HEK293T (cell line): ENCODE measurements at regions not wholly inside any gene's neighbourhood (a gene's known extent, or its start where the extent isn't known, plus 50 kb on each side); places are given as distances from the start of the nearest gene placed in this dataset.

ENCODE experiments used
- ARNT ChIP-seq: fragments of 450-650 bp; IDR thresholded peaks from 2 replicates; pipeline ENCODE4 v1.6.1; 2017; ENCODE audit warnings: mild to moderate bottlenecking
- BHLHE40 ChIP-seq: fragments of 450-650 bp; IDR thresholded peaks from 2 replicates; pipeline ENCODE4 v1.6.1; 2016; ENCODE audit warnings: mild to moderate bottlenecking, moderate library complexity, borderline replicate concordance
- ELF4 ChIP-seq: fragments of 450-650 bp; IDR thresholded peaks from 2 replicates; pipeline ENCODE4 v1.6.1; 2017; ENCODE audit warnings: antibody characterized with exemption
- FOXA1 ChIP-seq: fragments of 450-650 bp; IDR thresholded peaks from 2 replicates; pipeline ENCODE4 v1.6.1; 2016; ENCODE audit warnings: mild to moderate bottlenecking
- FOXK2 ChIP-seq: fragments of 450-650 bp; IDR thresholded peaks from 2 replicates; pipeline ENCODE4 v1.6.1; 2016; ENCODE audit warnings: mild to moderate bottlenecking
- FOXM1 ChIP-seq: fragments of 450-650 bp; IDR thresholded peaks from 2 replicates; pipeline ENCODE4 v1.6.1; 2017; ENCODE audit warnings: mild to moderate bottlenecking, borderline replicate concordance
- HDGF ChIP-seq: fragments of 450-650 bp; IDR thresholded peaks from 2 replicates; pipeline ENCODE4 v1.6.1; 2017; ENCODE audit warnings: antibody characterized with exemption, borderline replicate concordance
- LEF1 ChIP-seq: fragments of 450-650 bp; IDR thresholded peaks from 2 replicates; pipeline ENCODE4 v1.6.1; 2017; ENCODE audit warnings: mild to moderate bottlenecking, borderline replicate concordance
- NFRKB ChIP-seq: fragments of 450-650 bp; IDR thresholded peaks from 2 replicates; pipeline ENCODE4 v1.6.1; 2016; ENCODE audit warnings: mild to moderate bottlenecking, moderate library complexity
- PKNOX1 ChIP-seq: fragments of 450-650 bp; IDR thresholded peaks from 2 replicates; pipeline ENCODE4 v1.6.1; 2016
- SP1 ChIP-seq: fragments of 450-650 bp; IDR thresholded peaks from 2 replicates; pipeline ENCODE4 v1.6.1; 2017
- TARDBP ChIP-seq: fragments of 450-650 bp; IDR thresholded peaks from 2 replicates; pipeline ENCODE4 v1.6.1; 2016
- ZNF384 ChIP-seq: fragments of 450-650 bp; IDR thresholded peaks from 2 replicates; pipeline ENCODE4 v1.6.1; 2016

DNA sequence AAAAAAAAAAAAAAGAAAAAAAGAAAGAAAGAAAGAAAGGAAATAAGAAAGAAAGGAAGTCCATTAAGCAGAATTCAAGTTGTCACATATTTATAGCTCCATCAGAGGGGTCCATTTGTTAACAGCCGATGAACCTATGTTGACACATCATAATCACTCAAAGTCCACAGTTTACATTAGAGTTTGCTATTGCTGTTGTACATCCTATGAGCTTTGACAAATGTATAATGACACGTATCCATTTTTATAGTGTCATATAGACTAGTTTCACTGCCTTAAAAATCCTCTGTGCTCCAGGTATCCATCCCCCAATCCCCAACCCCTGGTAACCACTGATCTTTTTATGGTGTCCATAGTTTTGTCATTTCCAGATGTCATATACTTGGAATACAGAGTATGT, 335.2 kb downstream of the RND3 start:
- TF ChIP-seq FOXM1 (no peak), ZNF384 (no peak), HDGF (no peak), NFRKB (no peak), PKNOX1 (no peak), FOXA1 (no peak), ARNT (no peak), BHLHE40 (no peak), TARDBP (no peak), ELF4 (no peak), FOXK2 (no peak), SP1 (no peak), LEF1 (no peak)
